GM19240 (cell line): ENCODE measurements at regions not wholly inside any gene's neighbourhood (a gene's known extent, or its start where the extent isn't known, plus 50 kb on each side); places are given as distances from the start of the nearest gene placed in this dataset.
"Not testable (repeated sequence)": the region's sequence is repeated elsewhere in the genome, so short reads cannot be mapped to it uniquely, and the experiment has no call there.

Source experiments
- DNase-seq: peaks from one replicate; pipeline ENCODE4 v3.0.0; 2011; ENCODE audit warnings: low spot score; ENCODE audit not compliant: insufficient read length

DNA sequence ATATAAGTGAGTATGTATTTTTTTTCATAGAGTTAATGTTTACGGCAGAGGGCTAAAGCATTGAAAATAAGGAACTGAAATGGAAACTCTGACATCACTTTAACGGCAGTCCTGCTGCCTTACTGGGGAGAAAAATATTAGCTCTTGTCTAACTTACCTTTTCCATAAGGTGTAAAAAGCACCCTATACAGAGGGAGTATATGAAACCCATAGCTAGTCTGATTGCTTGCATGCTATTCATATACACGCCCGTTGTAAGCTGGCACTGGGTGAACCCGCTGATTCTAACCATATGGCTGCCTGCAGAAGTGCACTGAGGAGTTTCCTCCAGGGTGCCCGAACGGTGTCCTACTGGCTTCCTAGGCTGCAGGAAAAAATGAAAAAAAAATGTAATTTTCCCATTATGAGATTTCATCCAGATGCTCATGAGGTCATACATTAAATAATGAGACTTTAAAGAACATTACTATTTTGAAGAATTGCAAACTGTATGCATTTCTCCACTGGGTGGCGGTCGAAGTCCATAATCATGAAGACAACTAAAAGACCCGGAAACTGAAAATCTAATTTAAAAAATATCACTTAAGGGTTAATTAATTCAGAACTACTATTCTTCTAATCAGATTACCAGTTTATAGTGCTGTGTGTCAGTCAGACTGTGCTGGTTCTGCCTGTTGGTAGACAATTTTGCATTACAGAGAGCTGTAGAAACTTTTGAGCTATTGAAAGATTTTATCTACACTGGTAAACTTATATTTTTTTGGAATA, 144.7 kb downstream of the ALX1 start:
- no peak for DNase-seq

DNA sequence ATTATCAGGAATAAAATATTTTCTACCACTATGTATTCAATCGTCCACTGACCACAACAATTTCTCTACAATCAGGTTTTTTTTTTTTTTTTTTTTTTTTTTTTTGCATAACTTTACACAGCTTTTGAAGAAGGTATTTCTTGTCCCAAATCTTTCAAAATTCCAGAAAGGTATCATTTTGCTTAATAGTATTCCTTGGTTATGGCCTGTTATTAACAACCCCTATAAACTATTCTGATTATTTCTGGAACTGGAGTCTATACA, 145.3 kb downstream of the ALX1 start:
- no peak for DNase-seq

DNA sequence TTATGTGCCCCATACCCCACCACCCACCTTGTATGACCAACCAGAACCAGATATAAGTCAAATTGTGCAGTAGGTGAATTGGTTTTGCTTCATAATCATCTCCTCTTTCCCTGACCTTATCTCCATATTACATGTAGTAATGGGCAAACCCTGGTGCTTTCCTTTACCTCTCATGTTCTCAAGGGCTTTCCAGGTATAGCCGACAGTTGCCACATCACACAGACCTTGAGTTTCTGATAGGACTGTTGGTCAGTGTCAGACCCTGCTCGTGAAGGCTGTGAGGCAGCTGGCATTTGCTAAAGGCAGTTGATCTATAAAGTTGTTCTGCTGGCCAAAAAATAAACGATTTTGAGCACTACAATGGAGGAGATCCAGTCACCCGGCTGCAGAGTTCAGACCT, 145.9 kb downstream of the ALX1 start:
- no peak for DNase-seq

DNA sequence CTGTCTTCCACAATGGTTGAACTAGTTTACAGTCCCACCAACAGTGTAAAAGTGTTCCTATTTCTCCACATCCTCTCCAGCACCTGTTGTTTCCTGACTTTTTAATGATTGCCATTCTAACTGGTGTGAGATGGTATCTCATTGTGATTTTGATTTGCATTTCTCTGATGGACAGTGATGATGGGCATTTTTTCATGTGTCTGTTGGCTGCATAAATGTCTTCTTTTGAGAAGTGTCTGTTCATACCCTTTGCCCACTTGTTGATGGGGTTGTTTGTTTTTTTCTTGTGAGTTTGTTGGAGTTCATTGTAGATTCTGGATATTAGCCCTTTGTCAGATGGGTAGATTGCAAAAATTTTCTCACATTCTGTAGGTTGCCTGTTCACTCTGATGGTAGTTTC, 153.1 kb downstream of the ALX1 start:
- DNase-seq = not testable (repeated sequence)

GRCh38 chr12:85440271-85440670, 160.3 kb downstream of the ALX1 start:
- DNase-seq = no peak

DNA sequence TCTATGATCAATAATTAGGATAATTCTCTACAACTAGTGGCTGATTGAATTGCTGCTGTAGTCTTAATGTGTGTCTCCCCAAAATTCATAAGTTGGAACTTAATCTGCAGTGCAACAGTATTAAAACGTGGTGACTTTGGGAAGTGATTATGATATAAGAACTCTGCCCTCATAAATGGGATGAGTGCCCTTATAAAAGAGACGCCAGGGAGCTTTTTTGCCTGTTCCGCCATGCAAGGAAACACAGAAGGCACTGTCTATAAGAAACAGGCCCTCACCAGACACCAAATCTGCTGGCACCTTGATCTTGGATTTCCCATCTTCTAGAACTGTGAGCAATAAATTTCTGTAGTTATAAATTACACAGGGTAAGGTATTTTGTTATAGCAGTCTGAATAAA, 161.0 kb downstream of the ALX1 start:
- no peak for DNase-seq

- DNase-seq = no peak
Observed at GRCh38 chr12:85441741-85442140, 161.7 kb downstream of the ALX1 start.

- DNase-seq = no peak
Observed at GRCh38 chr12:85445060-85445938, 165.3 kb downstream of the ALX1 start.

DNA sequence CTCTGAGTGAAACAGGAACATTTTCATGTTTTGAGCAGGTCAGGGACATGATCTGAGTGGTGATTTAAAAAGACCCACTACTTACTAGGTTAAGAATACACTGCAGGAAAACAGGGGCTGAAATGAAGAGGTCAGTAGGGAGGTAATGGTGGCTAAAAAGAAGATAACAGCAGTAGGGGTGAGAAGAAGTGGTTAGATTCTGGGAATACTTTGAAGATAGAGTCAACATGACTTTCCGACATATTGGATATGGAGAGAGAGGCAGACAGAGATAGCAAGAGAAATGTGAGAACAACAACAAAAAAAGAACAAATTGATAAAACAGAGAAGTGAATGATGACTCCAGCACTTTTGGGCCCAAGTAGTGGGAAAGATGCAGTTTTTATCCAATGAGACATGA, 168.0 kb downstream of the ALX1 start:
- no peak for DNase-seq

- DNase-seq = no peak
Observed at GRCh38 chr12:85448548-85449139, 168.6 kb downstream of the ALX1 start.

DNA sequence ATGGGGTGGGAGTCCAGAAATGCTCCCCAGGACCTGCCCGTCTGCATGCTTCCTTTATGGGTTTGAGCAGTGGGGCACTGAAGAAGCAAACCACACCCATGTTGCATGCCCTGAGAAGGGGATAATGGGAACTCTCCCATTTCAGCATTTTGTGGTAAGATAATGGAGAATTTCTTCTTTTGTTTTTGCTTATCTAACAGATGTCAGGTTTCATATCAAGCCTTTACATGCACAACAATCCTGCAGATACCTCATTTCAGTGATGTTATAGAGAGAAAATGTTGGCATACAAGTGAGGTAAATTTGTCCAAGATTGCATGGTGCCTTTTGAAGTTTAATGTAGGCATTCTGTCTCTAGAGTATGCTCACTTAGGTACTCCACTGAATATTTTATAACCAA, 177.0 kb downstream of the ALX1 start:
- DNase-seq = no peak

GRCh38 chr12:85461127-85461526, 181.1 kb downstream of the ALX1 start:
- DNase-seq = no peak

DNA sequence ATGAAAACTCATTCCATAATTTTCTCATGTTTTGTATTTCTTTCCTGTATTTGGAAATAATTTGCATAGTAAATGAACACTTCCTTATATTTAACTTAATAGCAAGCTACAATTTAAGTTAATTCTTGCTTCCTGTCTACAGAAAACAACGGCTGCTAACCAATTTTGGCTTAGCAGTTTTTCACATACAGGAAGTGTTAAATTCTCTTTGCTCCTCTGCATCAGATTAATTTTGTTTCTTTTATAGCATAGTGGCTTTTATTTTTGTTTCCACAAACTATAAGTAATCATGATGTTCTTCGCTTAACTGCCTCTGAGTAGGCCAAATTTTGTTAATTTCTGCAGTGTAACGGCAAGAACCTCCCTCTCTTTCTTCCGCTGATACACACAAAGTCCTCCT, 182.9 kb downstream of the ALX1 start:
- DNase-seq = no peak

GRCh38 chr12:85466890-85467289, 186.9 kb downstream of the ALX1 start:
- no peak for DNase-seq

DNA sequence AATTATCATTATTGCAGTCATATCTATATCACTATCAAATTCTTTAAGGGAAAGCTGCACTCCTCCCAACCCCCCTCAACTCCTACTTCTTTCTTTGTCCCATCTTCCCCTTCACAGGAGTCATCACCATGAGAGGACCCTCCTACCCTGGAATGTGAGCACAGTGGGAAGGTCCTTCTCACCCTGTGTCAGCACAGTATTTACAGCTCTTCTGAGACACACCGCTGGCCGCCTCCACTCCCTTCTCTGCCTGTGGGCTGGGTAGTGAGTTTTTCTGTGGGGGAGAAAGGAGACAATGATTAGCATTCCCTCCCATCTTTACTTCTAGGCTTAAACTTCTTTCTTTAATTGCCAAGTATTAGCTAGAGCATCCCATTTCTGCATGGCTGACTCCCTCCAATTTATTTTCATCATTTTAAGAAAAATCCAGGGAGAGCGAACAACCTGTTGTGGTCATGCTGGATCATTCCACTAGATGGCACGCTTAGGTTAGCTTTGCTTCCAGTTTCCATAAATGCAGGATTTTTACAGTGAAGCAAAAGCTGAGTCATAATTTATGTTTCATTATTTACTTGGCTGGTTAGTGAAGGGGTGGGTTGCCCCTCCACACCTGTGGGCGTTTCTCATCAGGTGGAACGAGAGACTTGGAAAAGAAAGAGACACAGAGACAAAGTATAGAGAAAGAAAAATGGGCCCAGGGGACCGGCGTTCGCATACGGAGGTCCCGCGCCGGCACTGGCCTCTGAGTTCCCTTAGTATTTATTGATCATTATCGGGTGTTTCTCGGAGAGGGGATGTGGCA, 188.5 kb downstream of the ALX1 start:
- peak; percentile 4 for DNase-seq

- DNase-seq = not testable (repeated sequence)
Observed at GRCh38 chr12:85469158-85470086, 189.4 kb downstream of the ALX1 start.

DNA sequence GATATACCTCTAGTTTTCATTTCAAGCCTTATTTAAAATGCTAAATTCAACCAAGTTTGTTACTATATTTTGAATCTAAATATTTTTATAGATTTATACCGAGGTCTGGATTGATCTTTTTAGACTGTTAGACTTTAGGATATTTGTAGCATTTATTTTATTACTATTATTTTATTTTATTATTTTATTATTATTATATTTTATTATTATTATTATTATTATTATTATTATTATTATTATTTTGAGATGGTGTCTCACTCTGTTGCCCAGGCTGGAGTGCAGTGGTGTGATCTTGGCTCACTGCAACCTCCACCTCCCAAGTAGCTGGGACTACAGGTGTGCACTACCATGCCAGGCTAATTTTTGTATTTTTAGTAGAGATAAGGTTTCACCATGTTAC, 195.3 kb downstream of the ALX1 start:
- DNase-seq = not testable (repeated sequence)

GRCh38 chr12:85476756-85477155, 196.7 kb downstream of the ALX1 start:
- DNase-seq = no peak

DNA sequence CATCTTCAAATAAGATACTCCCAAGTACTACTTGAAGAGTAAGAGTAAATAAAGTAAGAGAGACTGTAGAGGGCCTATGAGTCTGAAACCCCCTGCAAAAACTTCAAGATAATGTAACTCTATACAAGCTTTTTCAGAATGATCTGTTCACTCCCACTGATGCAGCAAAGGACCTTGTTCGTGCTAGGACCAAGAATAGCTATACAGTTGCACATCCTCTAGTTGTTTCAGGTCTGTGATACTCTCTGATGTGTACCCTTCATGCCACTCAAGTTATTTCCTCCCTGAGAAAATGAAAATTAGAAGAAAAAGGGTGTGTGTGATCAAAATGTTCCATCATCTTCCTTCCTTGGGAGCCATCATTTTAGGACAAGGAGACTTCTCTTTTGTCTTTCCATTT, 204.4 kb downstream of the ALX1 start:
- no peak for DNase-seq

DNA sequence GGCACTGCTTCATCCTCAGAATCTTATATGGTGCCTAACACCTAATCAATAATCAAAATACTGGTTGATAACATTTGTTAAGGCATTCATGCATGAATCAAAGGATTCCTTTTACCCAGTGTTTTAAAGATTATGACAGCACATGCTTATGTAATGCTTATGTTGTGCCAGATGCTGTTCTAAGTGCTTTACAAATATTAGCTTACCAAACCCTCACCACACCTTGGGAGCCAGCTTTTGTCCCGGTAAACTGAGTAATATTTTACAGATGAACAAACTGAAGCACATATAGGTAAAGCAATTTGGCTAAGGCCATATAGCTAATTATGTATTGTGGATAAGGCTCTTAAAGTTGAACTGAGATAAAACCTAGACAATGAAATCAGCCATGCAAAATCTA, 209.2 kb downstream of the ALX1 start:
- no peak for DNase-seq

DNA sequence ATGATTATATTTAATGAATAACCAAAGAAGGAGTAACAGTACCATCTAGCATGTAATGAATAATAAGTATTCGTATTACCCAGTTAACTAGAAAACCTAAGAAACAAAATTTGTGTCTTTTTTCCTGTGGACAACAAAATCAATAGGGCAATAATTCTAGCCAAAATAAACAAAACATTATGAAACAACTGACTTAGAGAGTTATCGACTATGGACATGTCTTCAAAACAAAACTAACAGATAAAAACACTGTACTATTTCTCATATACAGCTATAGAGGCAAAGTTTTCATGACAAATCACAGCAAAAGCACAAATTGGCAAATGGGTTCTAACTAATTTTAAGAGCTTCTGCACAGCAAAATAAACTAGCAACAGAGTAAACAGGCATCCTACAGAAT, 224.1 kb downstream of the ALX1 start:
- DNase-seq = no peak
